NCI-H510A treated with DMSO at 0.1 percent for 48 hours (cell line): ENCODE measurements at regions not wholly inside any gene's neighbourhood (a gene's known extent, or its start where the extent isn't known, plus 50 kb on each side); places are given as distances from the start of the nearest gene placed in this dataset.

Source experiments
- DNase-seq: peaks from one replicate; lab custom pipeline; 2025; lab: John Stamatoyannopoulos, UW

- DNase-seq: no peak
Observed at GRCh38 chr5:174235221-174236011, 189.9 kb downstream of the NSG2 start.

- no peak for DNase-seq
Observed at GRCh38 chr5:174236070-174236469, 190.6 kb downstream of the NSG2 start.

GRCh38 chr5:174239718-174240117, 194.2 kb downstream of the NSG2 start:
- no peak for DNase-seq

- DNase-seq: no peak
Observed at GRCh38 chr5:174242573-174242972, 197.1 kb downstream of the NSG2 start.

- no peak for DNase-seq
Observed at GRCh38 chr5:174243904-174244303, 198.4 kb downstream of the NSG2 start.

GRCh38 chr5:174245516-174246075, 200.1 kb downstream of the NSG2 start:
- no peak for DNase-seq

GRCh38 chr5:174246743-174247142, 201.2 kb downstream of the NSG2 start:
- no peak for DNase-seq

- DNase-seq: no peak
Observed at GRCh38 chr5:174247301-174247700, 201.8 kb downstream of the NSG2 start.

GRCh38 chr5:174251305-174252000, 205.9 kb downstream of the NSG2 start:
- DNase-seq: no peak

GRCh38 chr5:174252121-174252520, 206.6 kb downstream of the NSG2 start:
- no peak for DNase-seq

- DNase-seq: no peak
Observed at GRCh38 chr5:174259696-174260420, 214.4 kb downstream of the NSG2 start.

- peak; percentile 45 for DNase-seq
Observed at GRCh38 chr5:174271316-174271715, 225.8 kb downstream of the NSG2 start.

GRCh38 chr5:174272671-174273070, 227.2 kb downstream of the NSG2 start:
- DNase-seq: no peak

- no peak for DNase-seq
Observed at GRCh38 chr5:174273325-174273724, 227.8 kb downstream of the NSG2 start.

- DNase-seq: no peak
Observed at GRCh38 chr5:174275959-174276358, 230.5 kb downstream of the NSG2 start.

GRCh38 chr5:174281089-174281760, 235.7 kb downstream of the NSG2 start:
- DNase-seq: no peak

GRCh38 chr5:174281855-174282254, 236.3 kb downstream of the NSG2 start:
- DNase-seq: no peak

GRCh38 chr5:174282391-174282790, 236.9 kb downstream of the NSG2 start:
- DNase-seq: no peak

- DNase-seq: no peak
Observed at GRCh38 chr5:174283211-174284005, 237.9 kb downstream of the NSG2 start.

- no peak for DNase-seq
Observed at GRCh38 chr5:174284873-174285272, 239.4 kb downstream of the NSG2 start.

- no peak for DNase-seq
Observed at GRCh38 chr5:174287761-174288160, 242.3 kb downstream of the NSG2 start.
